NOMO-1 treated with dmso at 0.1 percent for 144 hours (cell line): ENCODE measurements at regions not wholly inside any gene's neighbourhood (a gene's known extent, or its start where the extent isn't known, plus 50 kb on each side); places are given as distances from the start of the nearest gene placed in this dataset.
"Not testable (repeated sequence)": the region's sequence is repeated elsewhere in the genome, so short reads cannot be mapped to it uniquely, and the experiment has no call there.

Experiments used
- DNase-seq: peaks from one replicate; lab custom pipeline; 2025; ENCODE audit not compliant: unreplicated experiment; lab: John Stamatoyannopoulos, UW

- no peak for DNase-seq
Measured at GRCh38 chr3:124043023-124043422, 51.1 kb upstream of the ROPN1 start.

- DNase-seq = no peak
Measured at GRCh38 chr3:124044956-124045355, 53.0 kb upstream of the ROPN1 start.

GRCh38 chr3:124048967-124049798, 57.3 kb upstream of the ROPN1 start:
- no peak for DNase-seq

GRCh38 chr3:124051636-124052035, 59.7 kb upstream of the ROPN1 start:
- no peak for DNase-seq

GRCh38 chr3:124053871-124054270, 61.9 kb upstream of the ROPN1 start:
- DNase-seq = no peak

- no peak for DNase-seq
Measured at GRCh38 chr3:124056846-124057245, 64.9 kb upstream of the ROPN1 start.

GRCh38 chr3:124057420-124057819, 65.5 kb upstream of the ROPN1 start:
- DNase-seq = no peak

GRCh38 chr3:124059580-124059979, 67.7 kb upstream of the ROPN1 start:
- DNase-seq = no peak

GRCh38 chr3:124063197-124063909, 71.4 kb upstream of the ROPN1 start:
- DNase-seq = no peak

GRCh38 chr3:124064050-124064449, 72.1 kb upstream of the ROPN1 start:
- DNase-seq = no peak

GRCh38 chr3:124066543-124066942, 74.6 kb upstream of the ROPN1 start:
- DNase-seq = not testable (repeated sequence)

- DNase-seq = not testable (repeated sequence)
Measured at GRCh38 chr3:124069706-124070105, 77.8 kb upstream of the ROPN1 start.

- DNase-seq = not testable (repeated sequence)
Measured at GRCh38 chr3:124075090-124075489, 83.2 kb upstream of the ROPN1 start.

GRCh38 chr3:124075753-124076152, 83.8 kb upstream of the ROPN1 start:
- no peak for DNase-seq

GRCh38 chr3:124076235-124076634, 84.3 kb upstream of the ROPN1 start:
- DNase-seq = no peak

- DNase-seq = peak; percentile 1
Measured at GRCh38 chr3:124078953-124079911, 87.3 kb upstream of the ROPN1 start.

GRCh38 chr3:124079912-124080276, 88.0 kb upstream of the ROPN1 start:
- DNase-seq = no peak

GRCh38 chr3:124082343-124082742, 90.4 kb upstream of the ROPN1 start:
- DNase-seq = no peak

- DNase-seq = no peak
Measured at GRCh38 chr3:124084022-124084881, 92.3 kb upstream of the ROPN1 start.

GRCh38 chr3:124088801-124089200, 96.9 kb upstream of the ROPN1 start:
- DNase-seq = no peak
